CD14-positive monocyte (primary cell): ENCODE measurements at regions not wholly inside any gene's neighbourhood (a gene's known extent, or its start where the extent isn't known, plus 50 kb on each side); places are given as distances from the start of the nearest gene placed in this dataset.
"Not testable (repeated sequence)": the region's sequence is repeated elsewhere in the genome, so short reads cannot be mapped to it uniquely, and the experiment has no call there.

Experiments used
- DNase-seq, 3 donors: peaks; one replicate each; pipeline ENCODE4 v3.0.0-alpha.2; 2011 to 2022
- H2AFZ ChIP-seq: 2 replicates; pipeline ENCODE4 v1.6.0; 2012; ENCODE audit warnings: mild to moderate bottlenecking, low read depth, low read length, inconsistent platforms; ENCODE audit not compliant: insufficient read depth, poor library complexity, severe bottlenecking
- H3K27ac ChIP-seq, 2 donors: 1 replicate in 1 of 2; 2 replicates in 1 of 2; pipeline ENCODE4 v1.5.1; 2012 to 2013; ENCODE audit warnings: low read length in 2 of 2, control low read depth in 1 of 2, inconsistent platforms in 1 of 2, low read depth in 1 of 2, mild to moderate bottlenecking in 1 of 2
- H3K27me3 ChIP-seq, 2 donors: one replicate each; pipeline versions ENCODE4 v1.6.0 to v1.6.1; 2011 to 2013; ENCODE audit warnings: low read length in 2 of 2; ENCODE audit not compliant: control insufficient read depth in 2 of 2, insufficient read depth in 2 of 2
- H3K36me3 ChIP-seq, 2 donors: replicated peaks in 1 of 2; 1 replicate in 1 of 2; 2 replicates in 1 of 2; pipeline versions ENCODE4 v1.5.1 to v1.6.1; 2012 to 2013; ENCODE audit warnings: low read length in 2 of 2, control low read depth in 1 of 2, inconsistent platforms in 1 of 2, mild to moderate bottlenecking in 1 of 2; ENCODE audit not compliant: insufficient read depth in 2 of 2, control insufficient read depth in 1 of 2
- H3K4me1 ChIP-seq, 2 donors: 1 replicate in 1 of 2; 2 replicates in 1 of 2; pipeline versions ENCODE4 v1.5.1 to v1.6.1; 2012 to 2013; ENCODE audit warnings: low read length in 2 of 2, control low read depth in 1 of 2, inconsistent platforms in 1 of 2, mild to moderate bottlenecking in 1 of 2, moderate library complexity in 1 of 2; ENCODE audit not compliant: insufficient read depth in 2 of 2, control insufficient read depth in 1 of 2
- H3K4me2 ChIP-seq: replicated peaks from 2 replicates; pipeline ENCODE3; 2012; ENCODE audit warnings: low read length, moderate library complexity, mild to moderate bottlenecking; ENCODE audit not compliant: poor library complexity, severe bottlenecking; ENCODE audit errors: extremely low read depth
- H3K4me3 ChIP-seq, 3 experiments: fragments of 200-600 bp in 1 of 3; sonication (generic) in 1 of 3; replicated peaks in 1 of 3; 1 replicate in 2 of 3; 2 replicates in 1 of 3; pipeline ENCODE4 v1.5.1; 2011 to 2013; ENCODE audit warnings: low read length in 3 of 3, mild to moderate bottlenecking in 3 of 3, control low read depth in 2 of 3, low read depth in 2 of 3, inconsistent platforms in 1 of 3, moderate library complexity in 1 of 3
- H3K79me2 ChIP-seq: 2 replicates; pipeline ENCODE4 v1.6.0; 2012; ENCODE audit warnings: mild to moderate bottlenecking, control low read depth, inconsistent platforms, low read length, moderate library complexity; ENCODE audit not compliant: insufficient read depth
- H3K9ac ChIP-seq: 2 replicates; pipeline ENCODE4 v1.6.0; 2017; ENCODE audit warnings: low read length, mild to moderate bottlenecking; ENCODE audit not compliant: insufficient read depth, poor library complexity, severe bottlenecking
- H3K9me3 ChIP-seq, 2 donors: replicated peaks in 1 of 2; 1 replicate in 1 of 2; 2 replicates in 1 of 2; pipeline versions ENCODE4 v1.5.1 to v1.6.1; 2012 to 2013; ENCODE audit warnings: low read length in 2 of 2, control low read depth in 1 of 2; ENCODE audit not compliant: control insufficient read depth in 1 of 2, insufficient read depth in 1 of 2
- H4K20me1 ChIP-seq: 2 replicates; pipeline ENCODE4 v1.6.0; 2012; ENCODE audit warnings: mild to moderate bottlenecking, low read length, control low read depth, moderate library complexity; ENCODE audit not compliant: insufficient read depth
- H3K27ac Mint-ChIP-seq, 7 donors: one replicate each; pipeline ENCODE4 v1.8.0; 2020; ENCODE audit warnings: mild to moderate bottlenecking in 7 of 7, mixed read lengths in 7 of 7, moderate library complexity in 6 of 7, inconsistent platforms in 2 of 7
- H3K27me3 Mint-ChIP-seq, 3 donors: one replicate each; pipeline ENCODE4 v1.8.0; 2021 to 2022; ENCODE audit warnings: low read depth in 3 of 3, mild to moderate bottlenecking in 3 of 3, mixed read lengths in 3 of 3, moderate library complexity in 3 of 3, inconsistent platforms in 1 of 3
- H3K36me3 Mint-ChIP-seq, 2 donors: one replicate each; pipeline ENCODE4 v1.8.0; 2020; ENCODE audit warnings: mixed read lengths in 2 of 2, inconsistent platforms in 1 of 2, mild to moderate bottlenecking in 1 of 2
- H3K4me1 Mint-ChIP-seq: one replicate; pipeline ENCODE4 v1.8.0; 2020; ENCODE audit warnings: mild to moderate bottlenecking, mixed read lengths
- H3K4me3 Mint-ChIP-seq, 2 donors: one replicate each; pipeline ENCODE4 v1.8.0; 2020; ENCODE audit warnings: mild to moderate bottlenecking in 2 of 2, mixed read lengths in 2 of 2, moderate library complexity in 1 of 2
- H3K9me3 Mint-ChIP-seq, 7 donors: one replicate each; pipeline ENCODE4 v1.8.0; 2020 to 2022; ENCODE audit warnings: mixed read lengths in 7 of 7, mild to moderate bottlenecking in 6 of 7, moderate library complexity in 6 of 7, inconsistent platforms in 2 of 7
- CTCF ChIP-seq: fragments of 200-600 bp; IDR thresholded peaks from one replicate; pipeline ENCODE4 v1.8.0; 2022; ENCODE audit warnings: antibody characterized with exemption, mild to moderate bottlenecking
- WGBS: methylation state at CpG from one replicate; pipeline ENCODE4 v1.1.5; 2013; ENCODE audit warnings: missing lambda C conversion rate; ENCODE audit not compliant: insufficient coverage; 5-methylcytosine and 5-hydroxymethylcytosine counted together
- intact Hi-C, 2 donors: fragments of 100-400 bp; cut with micrococcal nuclease; formaldehyde crosslinking; loops; one replicate each; pipeline versions ENCODE4 v1.15.0 to v1.15.1; 2023

DNA sequence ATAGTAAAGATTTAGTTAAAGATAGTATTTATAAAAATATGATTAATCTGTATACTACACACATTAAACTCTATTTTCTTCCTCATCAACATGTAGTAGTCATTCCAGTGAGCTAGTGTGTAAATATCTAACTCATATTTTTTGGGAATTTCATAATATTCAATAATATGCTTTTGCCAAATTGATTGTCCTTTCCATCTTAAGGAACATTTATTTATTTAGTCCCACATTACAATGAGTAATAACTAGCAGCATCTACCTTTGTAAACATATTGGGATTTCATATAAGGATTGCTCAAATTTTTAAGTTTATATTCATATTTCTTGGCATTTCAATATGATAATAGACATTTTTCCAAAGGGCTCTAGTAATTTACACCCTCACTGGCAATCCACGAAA lies 53.9 kb upstream of the GOLGA8B start:
- no peak for TF ChIP-seq CTCF
- no peaks in the 10 kb centered on the region for H3K27me3 ChIP-seq
- H3K4me3 Mint-ChIP-seq = no peak overlapping the region
- H3K9ac ChIP-seq = no peak overlapping the region
- H3K4me3 ChIP-seq = no peak overlapping the region
- peaks cover 0 to 8% (median under 1%) of the 10 kb centered on the region in 7 donors for H3K9me3 Mint-ChIP-seq
- peaks cover 0 to 3% (median 0%) of the 10 kb centered on the region in 3 donors for H3K27me3 Mint-ChIP-seq
- H2AFZ ChIP-seq = no peak overlapping the region
- no peaks in the 10 kb centered on the region for H3K36me3 Mint-ChIP-seq
- no peaks in the 10 kb centered on the region for H3K79me2 ChIP-seq
- no peaks in the 10 kb centered on the region for H3K9me3 ChIP-seq
- intact Hi-C loops = no loop called here
- H4K20me1 ChIP-seq = no peaks in the 10 kb centered on the region
- WGBS = no CpG with 5 or more reads among the region's 1 CpG
- no peak overlapping the region for H3K27ac Mint-ChIP-seq
- no peaks in the 10 kb centered on the region for H3K4me1 ChIP-seq
- no peaks in the 10 kb centered on the region for H3K4me1 Mint-ChIP-seq
- no peak overlapping the region for H3K27ac ChIP-seq
- no peak for DNase-seq
- no peaks in the 10 kb centered on the region for H3K36me3 ChIP-seq
- no peak overlapping the region for H3K4me2 ChIP-seq

DNA sequence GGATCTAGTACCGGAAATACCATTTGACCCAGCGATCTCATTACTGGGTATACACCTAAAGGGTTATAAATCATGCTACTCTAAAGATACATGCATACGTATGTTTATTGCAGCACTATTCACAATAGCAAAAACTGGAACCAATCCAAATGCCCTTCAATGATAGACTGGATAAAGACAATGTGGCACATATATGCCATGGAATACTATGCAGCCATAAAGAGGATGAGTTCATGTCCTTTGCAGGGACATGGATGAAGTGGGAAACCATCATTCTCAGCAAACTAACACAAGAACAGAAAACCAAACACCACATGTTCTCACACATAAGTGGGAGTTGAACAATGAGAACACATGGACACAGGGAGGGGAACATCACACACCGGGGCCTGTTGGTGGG lies 50.2 kb upstream of the GOLGA8B start:
- H3K4me1 Mint-ChIP-seq, H3K9me3 Mint-ChIP-seq, H3K36me3 Mint-ChIP-seq, H2AFZ ChIP-seq, intact Hi-C loops, H3K79me2 ChIP-seq, H3K4me3 Mint-ChIP-seq, H3K27ac ChIP-seq, H3K27me3 Mint-ChIP-seq, H3K36me3 ChIP-seq, H3K4me1 ChIP-seq, DNase-seq, H3K27ac Mint-ChIP-seq, H3K4me2 ChIP-seq, H3K27me3 ChIP-seq, H3K9me3 ChIP-seq, H3K9ac ChIP-seq, H4K20me1 ChIP-seq, H3K4me3 ChIP-seq: not testable (repeated sequence)
- WGBS = 88% methylated on average over 3 of the region's 4 CpGs
